Epithelial cell of prostate (primary cell): ENCODE measurements at regions not wholly inside any gene's neighbourhood (a gene's known extent, or its start where the extent isn't known, plus 50 kb on each side); places are given as distances from the start of the nearest gene placed in this dataset.

Source experiments
- DNase-seq: peaks from one replicate; pipeline ENCODE4 v3.0.0-alpha.2; 2011; ENCODE audit warnings: low read depth, low spot score
- H3K27ac ChIP-seq: fragments of 450-650 bp; 2 replicates; pipeline ENCODE4 v1.5.1; 2017; ENCODE audit warnings: mild to moderate bottlenecking

GRCh38 chr16:66315210-66315825 lies 51.2 kb upstream of the CDH5 start:
- H3K27ac ChIP-seq = no peak overlapping the region

GRCh38 chr16:66311306-66311705 lies 55.2 kb upstream of the CDH5 start:
- no peak for DNase-seq
- no peak overlapping the region for H3K27ac ChIP-seq

More at GRCh38 chr16:66315210-66315825, 51.2 kb upstream of the CDH5 start:
- DNase-seq = no peak

GRCh38 chr16:66309215-66309807 lies 57.2 kb upstream of the CDH5 start:
- no peak for DNase-seq
- H3K27ac ChIP-seq = no peak overlapping the region

- H3K27ac ChIP-seq = no peak overlapping the region
- no peak for DNase-seq
These were observed 58.4 kb upstream of the CDH5 start for GRCh38 chr16:66308096-66308495.

- no peak overlapping the region for H3K27ac ChIP-seq
- no peak for DNase-seq
These were observed 59.9 kb upstream of the CDH5 start for GRCh38 chr16:66306366-66307150.

GRCh38 chr16:66304961-66305360 lies 61.5 kb upstream of the CDH5 start:
- DNase-seq = no peak
- no peak overlapping the region for H3K27ac ChIP-seq

GRCh38 chr16:66304151-66304550 lies 62.3 kb upstream of the CDH5 start:
- H3K27ac ChIP-seq = no peak overlapping the region
- DNase-seq = no peak

GRCh38 chr16:66300501-66300900 lies 66.0 kb upstream of the CDH5 start:
- DNase-seq = no peak
- H3K27ac ChIP-seq = no peak overlapping the region

GRCh38 chr16:66300037-66300436 lies 66.5 kb upstream of the CDH5 start:
- DNase-seq = no peak
- H3K27ac ChIP-seq = no peak overlapping the region

- no peak for DNase-seq
- no peak overlapping the region for H3K27ac ChIP-seq
These were observed 67.1 kb upstream of the CDH5 start for GRCh38 chr16:66299349-66299748.

GRCh38 chr16:66298571-66299120 lies 67.8 kb upstream of the CDH5 start:
- DNase-seq = no peak
- H3K27ac ChIP-seq = no peak overlapping the region

GRCh38 chr16:66298006-66298405 lies 68.5 kb upstream of the CDH5 start:
- no peak for DNase-seq
- H3K27ac ChIP-seq = no peak overlapping the region

- H3K27ac ChIP-seq = no peak overlapping the region
These were observed 69.9 kb upstream of the CDH5 start for GRCh38 chr16:66296591-66296990.

GRCh38 chr16:66295761-66296546 lies 70.5 kb upstream of the CDH5 start:
- H3K27ac ChIP-seq = no peak overlapping the region
- DNase-seq = no peak

More at GRCh38 chr16:66296591-66296990, 69.9 kb upstream of the CDH5 start:
- DNase-seq = no peak

GRCh38 chr16:66295213-66295612 lies 71.3 kb upstream of the CDH5 start:
- DNase-seq = no peak
- no peak overlapping the region for H3K27ac ChIP-seq

- H3K27ac ChIP-seq = no peak overlapping the region
- no peak for DNase-seq
These were observed 72.0 kb upstream of the CDH5 start for GRCh38 chr16:66294507-66294906.

GRCh38 chr16:66293932-66294331 lies 72.6 kb upstream of the CDH5 start:
- H3K27ac ChIP-seq = no peak overlapping the region
- no peak for DNase-seq

- no peak for DNase-seq
- no peak overlapping the region for H3K27ac ChIP-seq
These were observed 73.2 kb upstream of the CDH5 start for GRCh38 chr16:66293207-66293735.

- DNase-seq = no peak
- H3K27ac ChIP-seq = no peak overlapping the region
These were observed 74.1 kb upstream of the CDH5 start for GRCh38 chr16:66292241-66292935.

GRCh38 chr16:66291833-66292232 lies 74.7 kb upstream of the CDH5 start:
- no peak for DNase-seq
- no peak overlapping the region for H3K27ac ChIP-seq
